NCI-H2227 (cell line): ENCODE measurements at regions not wholly inside any gene's neighbourhood (a gene's known extent, or its start where the extent isn't known, plus 50 kb on each side); places are given as distances from the start of the nearest gene placed in this dataset.
A peak's percentile ranks its signal among the peaks of the same experiment; 100 is the strongest.

Experiments
- DNase-seq: peaks from one replicate; lab custom pipeline; 2025; ENCODE audit not compliant: unreplicated experiment; lab: John Stamatoyannopoulos, UW

DNA sequence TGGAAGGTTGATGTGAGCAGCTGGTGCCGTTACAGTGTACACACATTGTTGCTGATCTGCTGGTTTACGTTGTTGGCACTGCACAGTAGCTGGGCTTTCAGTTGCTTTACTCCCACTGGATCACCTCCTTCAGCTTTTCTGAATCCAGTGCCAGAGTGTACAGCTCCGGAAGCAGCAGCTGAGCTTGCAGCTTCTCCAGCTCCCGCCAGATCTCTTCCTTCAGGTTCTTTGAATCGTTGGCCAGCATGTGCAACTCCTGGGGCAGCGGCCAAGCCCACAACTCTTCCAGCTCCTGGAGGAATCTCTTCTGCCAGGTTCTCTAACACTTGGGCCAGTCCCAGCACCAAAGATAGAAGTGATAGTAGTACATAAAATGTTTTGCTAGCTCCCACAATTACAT lies 149.7 kb upstream of the RRP15 start:
- no peak for DNase-seq

DNA sequence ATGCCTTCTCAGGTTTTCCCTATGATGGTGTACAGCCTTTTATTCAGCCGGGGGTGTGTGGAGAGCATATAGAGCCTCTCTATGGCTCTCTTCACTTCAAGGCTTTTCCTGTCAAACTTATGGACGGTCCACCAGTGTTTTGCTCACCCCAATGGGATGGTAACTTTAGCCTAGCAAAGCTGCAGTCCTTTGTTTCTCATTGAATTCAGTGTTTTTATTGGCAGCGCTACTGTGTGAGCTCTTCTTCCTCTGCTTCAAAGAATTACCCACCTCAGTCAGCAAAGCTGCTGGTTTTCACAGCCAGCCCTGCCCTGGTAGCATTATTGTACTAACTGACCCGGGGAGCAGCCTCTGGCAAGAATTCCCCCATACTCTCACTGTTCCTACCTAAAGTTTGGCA lies 145.3 kb upstream of the RRP15 start:
- DNase-seq: no peak

DNA sequence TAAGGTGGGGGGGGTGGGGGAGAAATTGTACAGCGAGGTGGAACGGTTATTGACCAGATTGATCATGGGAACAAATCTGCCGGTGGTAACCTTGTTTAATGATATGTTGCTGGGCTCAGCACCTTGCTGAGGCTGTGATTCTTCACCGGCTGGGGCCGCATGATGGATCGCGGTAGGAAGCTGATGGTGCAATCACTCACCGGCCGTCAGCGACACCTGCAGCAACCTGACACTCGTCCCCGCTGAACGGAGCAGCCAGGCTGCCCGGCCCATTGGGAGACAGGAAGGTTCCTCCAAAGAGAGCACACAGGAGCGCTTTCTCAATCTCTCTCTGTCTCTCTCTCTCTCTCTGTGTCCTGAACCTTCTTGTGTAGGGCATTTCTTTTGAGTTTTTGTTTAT lies 128.5 kb upstream of the RRP15 start:
- DNase-seq: peak; percentile 21

DNA sequence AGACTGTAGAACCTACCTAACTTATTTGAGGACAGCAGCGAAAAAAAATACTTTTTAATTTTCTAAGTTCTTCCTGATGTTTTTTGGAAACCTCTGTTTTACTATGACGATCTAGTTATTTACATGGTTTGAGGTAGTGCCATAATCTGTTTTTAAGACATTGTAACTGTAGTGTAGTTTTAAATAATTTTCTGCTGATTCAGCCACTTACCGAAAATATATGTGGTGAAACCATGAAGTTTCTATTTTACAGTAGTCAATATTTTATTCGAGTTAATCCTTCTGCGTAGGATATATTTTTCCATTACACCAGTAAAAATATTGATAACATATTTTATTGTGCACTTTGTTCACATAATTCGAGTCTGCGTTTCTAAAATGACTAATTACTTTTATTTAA lies 121.7 kb upstream of the RRP15 start:
- DNase-seq: no peak

DNA sequence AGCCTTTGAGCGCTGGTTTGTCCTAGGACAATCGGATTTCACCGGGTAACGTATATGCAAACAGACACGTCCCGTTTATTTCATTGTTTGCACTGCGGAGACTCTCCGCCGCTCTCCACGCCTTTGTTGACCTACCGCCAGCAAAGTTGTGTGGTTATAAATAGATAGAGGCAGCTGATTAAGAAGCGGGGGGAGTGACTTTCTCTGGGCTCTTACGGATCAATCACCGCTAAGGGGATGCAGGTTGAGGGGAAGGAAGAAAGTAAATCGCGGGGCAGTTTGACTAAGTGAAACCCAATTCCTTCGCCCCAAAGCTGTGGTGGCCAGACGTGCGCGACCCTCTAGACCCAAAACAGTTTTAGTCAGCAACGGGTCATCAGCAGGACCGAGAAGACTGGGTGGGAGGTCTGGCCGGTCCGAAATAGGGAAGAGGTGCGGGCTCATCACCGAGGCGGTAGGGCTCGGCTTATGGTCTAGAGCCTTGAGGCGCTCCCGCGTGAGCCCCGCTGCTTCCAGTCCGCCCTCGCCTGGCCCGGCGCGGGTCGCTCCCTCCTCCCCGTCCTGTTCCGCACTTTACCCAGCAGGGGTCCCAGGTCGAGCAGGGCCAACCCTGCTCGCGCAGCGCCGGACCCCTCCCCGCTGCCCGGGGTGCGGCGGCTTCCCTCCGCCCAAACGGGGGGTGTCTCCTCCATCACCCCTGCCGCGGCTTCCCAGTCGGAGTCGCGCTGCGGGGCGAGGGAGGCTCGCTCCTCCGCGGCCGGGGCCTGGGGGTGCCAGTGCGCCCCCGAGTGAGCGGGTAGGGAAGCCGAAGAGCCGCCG lies 120.8 kb upstream of the RRP15 start:
- DNase-seq: peak; percentile 70

DNA sequence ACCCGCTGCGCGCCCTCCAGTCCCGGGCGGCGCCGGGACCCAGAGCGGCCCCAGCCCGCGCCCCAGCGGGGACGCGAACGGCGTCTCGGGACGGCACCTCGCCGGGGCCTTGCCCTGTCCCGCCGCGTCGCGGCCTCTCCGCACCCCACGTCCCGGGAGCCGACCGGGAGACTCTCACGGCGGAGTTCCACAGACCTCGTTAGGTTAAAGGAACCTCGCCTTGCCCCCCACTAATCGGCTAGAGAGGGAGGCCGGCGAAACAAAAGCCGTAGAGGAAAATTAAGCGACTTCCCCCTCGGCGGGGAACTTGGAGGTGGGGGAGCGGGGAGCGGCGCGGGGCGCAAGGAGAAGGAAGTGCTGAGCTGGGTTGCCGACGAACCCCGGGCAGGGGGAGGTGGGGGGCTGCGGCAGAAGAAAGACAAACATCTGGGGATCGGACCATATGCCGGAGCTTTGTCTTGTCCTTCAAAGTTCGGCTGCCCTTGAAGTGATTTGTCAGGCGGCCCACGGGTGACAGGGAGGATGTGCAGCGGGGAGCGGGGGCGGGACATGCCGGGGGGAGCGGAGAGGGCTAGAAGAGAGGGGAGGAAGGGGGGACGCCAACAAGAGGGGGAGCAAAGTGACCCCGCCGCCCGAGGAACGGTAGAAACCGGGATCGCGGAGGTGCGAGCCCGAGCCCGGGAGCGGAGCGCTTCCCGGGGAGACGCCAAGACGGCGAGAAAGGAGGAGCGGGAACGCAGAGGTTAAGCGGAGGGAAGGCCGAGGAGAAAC lies 120.0 kb upstream of the RRP15 start:
- peak; percentile 69 for DNase-seq

DNA sequence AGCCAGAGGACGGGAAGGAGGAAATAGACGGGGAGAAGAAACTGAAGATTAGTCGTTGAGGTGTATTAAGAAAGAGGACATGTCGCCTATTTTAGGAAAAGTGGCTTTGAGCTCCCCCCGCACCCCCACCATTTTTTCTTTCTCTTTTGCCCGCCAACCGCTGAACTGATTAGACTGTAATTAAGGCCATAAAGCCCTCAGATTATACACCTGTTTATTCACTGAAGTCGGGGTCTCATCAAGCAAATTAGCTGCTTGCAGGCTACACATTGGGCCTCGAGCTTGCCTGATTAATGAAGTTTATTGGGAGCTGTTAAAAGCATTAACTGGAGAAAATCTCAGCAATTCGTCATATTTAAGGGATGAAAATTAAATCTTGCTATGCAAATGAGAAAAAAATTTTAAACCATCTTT lies 119.4 kb upstream of the RRP15 start:
- no peak for DNase-seq

DNA sequence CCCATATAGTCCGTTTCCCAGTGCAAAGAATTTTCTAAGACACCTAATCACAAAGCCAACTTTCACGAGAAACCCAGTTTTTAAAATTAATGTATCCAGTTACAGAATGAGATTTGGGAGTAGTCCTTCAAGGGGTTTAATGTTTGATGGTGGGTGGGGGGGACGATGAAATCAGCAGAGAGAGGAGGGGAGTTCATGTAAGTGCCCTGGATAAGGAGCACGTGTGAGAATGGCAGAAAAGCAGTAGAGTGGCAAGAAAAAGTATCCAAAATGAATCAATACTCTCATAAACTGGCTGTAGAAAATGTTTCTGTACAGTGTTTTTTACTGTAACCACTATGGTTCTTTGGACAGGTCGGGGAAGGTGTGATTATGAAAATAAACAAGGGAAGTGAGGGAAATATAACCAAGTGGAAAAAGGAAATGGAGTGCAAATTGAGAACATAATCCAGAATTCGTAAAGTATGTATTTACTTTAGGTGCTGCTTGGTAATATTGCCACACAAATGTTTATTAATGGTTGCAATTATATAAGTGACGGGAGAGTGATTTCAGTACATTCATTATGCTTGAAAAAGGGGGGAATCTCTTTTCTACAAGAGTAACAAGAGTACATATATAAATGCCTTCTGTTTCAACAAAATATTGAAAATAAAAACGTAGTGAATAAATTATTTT lies 118.7 kb upstream of the RRP15 start:
- no peak for DNase-seq

DNA sequence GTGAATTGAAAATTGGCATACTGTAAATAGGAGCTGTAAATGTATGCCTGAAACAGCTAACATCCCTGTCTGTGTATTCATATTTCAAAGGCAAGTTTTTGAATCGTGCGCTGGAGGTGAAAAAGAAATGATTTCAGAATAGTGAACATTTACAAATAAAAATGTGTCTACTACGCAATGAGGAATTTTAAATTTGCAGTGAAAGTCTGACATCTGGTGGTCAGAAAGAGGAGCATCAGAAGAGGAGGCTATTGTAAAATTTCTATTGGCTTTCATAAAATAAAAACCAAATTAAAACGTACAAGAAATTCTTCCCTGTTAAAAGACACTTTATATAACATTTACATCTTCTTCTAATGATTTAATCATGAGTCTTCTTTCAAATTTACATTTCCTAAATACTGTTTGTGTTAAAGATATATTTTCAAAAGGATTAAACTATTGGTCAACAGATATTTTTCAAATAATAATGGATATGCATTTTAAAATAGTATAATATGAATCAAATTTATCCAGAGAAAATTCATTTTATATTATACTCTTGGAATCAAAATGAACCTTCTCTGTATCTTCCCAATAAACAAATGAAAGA lies 113.7 kb upstream of the RRP15 start:
- DNase-seq: peak; percentile 69

DNA sequence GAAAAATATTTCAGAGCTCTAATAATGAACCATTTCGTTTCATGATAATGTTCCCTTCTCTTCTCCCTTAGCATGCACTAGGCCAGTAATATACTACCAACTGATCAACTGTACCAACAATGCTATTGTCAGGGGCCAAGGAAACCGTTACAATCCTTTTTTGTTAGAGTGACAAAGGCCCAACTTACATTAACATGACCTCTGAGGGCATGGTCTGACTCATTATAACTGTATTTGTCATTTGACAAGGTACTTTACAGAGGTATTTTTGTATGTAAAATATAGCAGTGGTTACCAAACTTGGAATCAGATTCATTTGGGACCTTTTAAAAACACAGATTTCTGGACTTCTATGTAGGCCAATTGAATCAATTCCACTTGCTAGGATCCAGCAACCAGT lies 102.6 kb upstream of the RRP15 start:
- DNase-seq: no peak

DNA sequence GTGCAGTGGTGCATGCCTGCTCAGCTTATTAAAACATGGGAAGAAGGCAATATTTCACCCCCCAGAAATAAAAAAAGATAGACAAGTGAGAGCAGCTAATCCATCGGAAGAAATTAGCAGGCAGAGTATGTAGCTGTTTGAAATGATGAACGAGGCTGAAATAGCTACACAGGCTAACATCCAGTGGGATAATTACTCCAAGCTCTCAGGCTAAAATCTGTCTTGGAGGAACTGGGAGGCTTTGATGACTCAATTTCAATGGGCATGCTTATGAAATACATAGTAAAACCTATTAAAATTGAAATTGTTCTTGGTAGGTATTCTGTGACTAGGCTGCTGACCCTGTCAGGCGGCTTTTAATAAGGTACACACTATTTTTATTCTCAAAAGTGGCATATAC lies 84.1 kb upstream of the RRP15 start:
- DNase-seq: peak; percentile 41

DNA sequence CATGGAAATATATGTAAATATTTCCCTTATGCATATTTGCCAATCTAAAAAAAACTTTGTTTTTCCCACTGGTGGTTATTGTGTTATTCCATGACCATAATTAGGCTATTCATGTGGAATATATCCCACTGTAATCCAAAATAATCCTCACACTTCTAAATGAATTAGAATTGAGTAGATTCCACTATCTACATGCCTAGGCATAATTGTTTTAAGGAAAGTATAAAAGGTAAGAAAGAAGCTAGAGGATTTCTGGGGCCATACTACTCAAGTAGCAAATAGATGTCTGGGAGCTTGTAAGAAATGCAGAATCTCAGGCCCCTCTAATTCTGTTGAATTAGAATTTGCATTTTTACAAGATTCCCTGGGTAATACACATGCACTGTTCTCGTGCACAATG lies 83.5 kb upstream of the RRP15 start:
- no peak for DNase-seq

DNA sequence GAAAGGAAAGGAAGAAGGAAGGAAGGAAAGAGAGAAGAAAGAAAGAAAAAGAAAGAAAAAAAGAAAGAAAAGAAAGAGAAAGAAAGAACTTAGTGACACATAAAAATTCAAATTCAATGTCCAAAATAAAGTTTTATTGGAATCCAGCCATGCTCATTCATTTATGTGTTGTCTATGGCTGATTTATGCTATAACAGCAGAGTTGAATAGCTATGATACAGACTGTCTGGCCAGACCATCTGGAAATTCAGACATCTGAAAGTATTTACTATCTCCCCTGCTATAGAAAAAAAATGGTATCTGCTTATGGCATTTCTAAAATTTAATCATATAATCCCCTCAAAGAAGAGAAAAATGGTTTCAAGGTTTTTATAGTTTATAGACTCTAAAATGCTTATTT lies 79.4 kb upstream of the RRP15 start:
- DNase-seq: no peak

DNA sequence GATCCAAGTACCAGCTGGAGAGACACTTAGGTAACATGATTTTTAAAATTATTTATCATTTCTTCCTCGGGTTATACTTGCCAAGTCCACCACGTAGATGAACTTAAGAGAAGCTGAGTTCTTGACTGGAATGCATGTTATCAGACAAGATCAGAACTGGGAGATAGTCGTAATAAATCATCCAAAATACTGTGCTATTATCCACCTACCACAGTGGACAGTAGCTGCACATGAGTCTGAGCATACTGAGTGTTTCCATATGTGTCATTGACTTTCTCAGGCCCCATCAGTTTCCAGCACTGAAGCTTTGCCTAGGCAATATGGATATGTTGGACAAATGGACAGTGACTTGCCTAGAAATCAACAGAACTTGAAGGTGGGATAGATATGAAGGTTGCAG lies 77.9 kb upstream of the RRP15 start:
- DNase-seq: no peak

DNA sequence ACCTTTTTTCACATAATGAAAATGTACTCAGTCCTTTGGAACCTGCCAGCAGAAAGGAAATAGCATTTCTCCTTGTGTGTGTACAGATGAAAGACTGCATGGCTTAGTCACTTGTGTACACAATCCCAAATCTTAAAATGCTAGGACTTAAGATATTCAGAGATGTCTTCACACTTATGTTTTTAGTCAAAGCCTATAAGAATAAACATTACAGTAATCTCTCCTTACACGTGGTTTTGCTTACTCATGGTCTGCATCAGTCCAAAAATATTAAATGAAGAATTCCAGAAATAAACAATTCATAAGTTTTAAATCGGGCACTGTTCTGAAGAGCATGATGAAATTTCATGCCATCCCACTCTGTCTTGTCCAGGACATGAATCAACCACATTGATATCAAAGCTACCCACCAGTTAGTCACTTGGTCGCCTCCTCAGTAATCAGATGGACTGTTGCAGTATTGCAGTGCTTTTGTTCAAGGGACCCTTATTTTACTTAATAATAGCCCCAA lies 75.7 kb upstream of the RRP15 start:
- no peak for DNase-seq

DNA sequence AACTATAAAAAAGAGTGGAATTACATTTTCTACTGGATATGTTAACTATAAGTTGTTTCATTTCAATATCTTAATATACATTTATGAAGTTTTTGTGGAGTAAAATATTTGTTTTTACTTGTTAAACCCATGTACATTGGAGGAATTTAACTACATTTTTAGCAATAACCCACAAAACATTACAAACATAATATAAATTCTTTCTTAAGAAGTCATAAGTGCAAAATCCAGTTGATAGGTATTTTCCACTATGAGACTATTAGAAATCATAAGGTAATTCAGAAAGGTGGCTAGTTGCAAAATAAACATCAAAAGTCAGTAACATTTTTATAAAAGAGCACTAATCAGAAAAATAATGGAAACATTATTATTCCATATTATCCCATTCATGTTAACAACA lies 73.9 kb upstream of the RRP15 start:
- no peak for DNase-seq

DNA sequence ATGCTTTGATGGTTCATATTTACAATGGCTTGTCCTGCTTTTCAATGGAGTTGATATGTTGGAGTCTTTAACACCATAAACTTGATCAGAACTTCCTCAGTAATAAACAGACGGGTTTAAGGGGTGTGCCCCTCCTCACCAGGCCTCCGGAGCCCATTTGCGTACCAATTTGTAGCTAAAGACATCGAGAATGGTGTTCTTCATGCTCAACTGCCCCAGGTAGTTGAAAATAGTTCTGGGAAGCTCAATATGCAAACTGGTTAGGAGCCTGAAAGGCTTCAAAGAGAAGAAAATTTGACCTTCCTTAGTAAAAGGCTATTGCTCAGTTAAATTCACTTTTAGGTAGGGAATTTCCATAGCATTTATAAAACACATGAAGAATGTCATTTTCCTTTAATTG lies 68.1 kb upstream of the RRP15 start:
- no peak for DNase-seq

DNA sequence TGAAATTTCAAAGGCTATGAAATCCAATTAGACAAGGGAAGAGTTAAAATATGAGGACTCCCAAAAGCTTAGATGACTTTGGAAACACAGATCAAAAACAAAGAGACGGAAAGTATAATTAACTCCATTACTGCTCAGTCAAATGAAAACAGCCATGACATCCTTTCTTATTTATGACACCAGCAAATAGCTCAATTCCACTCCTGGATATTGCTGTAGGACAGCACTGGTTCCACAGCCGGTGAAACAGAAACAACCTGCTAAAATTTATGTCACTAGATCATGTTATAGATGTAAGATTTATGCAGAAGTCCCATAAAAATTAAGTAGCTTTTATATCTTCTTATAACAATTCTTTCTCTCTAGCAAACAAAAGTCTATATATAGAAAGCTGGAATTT lies 65.6 kb upstream of the RRP15 start:
- DNase-seq: no peak

DNA sequence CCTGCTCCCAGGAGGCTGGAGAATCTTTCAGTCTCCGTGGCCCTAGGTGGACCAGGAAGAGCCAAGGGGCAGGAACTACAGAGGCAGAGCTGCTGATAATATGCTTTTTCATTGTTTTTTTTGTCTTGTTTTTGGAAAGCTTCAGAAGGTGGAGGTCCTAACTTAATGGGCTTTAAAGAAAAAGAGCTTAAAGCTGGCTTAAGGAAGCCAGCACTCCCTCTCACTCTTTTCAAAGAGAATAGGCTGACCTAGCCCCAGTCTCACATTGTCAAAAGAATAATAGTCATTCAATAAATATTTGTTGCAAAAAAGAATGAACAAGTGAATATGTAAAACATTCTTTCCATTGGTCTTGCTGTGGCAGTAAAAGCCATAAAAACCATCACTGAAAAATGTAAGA lies 61.0 kb upstream of the RRP15 start:
- no peak for DNase-seq

DNA sequence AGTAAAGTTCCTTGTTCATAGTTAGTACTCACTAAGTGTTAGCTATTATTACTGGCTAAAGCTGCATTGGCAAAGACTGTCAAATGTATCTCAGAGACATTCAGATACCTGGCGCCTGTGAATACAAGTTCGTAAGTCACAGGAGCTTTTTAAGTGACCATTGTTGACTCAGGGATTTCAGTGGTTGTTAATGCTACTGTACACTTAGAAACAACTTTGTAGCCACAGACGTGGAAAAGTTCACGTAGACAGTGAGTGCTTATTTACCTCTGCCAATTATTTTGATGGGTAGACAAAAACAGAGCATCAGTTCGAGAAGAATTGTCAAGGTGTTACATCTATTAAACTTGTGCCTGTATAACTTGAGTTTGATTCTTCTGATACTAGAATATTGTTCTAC lies 59.1 kb upstream of the RRP15 start:
- no peak for DNase-seq
